Transverse colon (tissue), 4 donors: ENCODE measurements at regions not wholly inside any gene's neighbourhood (a gene's known extent, or its start where the extent isn't known, plus 50 kb on each side); places are given as distances from the start of the nearest gene placed in this dataset.

ENCODE experiments used
- CTCF ChIP-seq, 5 experiments: fragments of 200-600 bp in 3 of 5; fragments of 450-650 bp in 2 of 5; sonication (generic) in 3 of 5; IDR thresholded peaks; 1 replicate in 2 of 5; 2 replicates in 3 of 5; pipeline ENCODE4 v1.5.1; 2016 to 2017; ENCODE audit warnings: antibody characterized with exemption in 5 of 5, inconsistent platforms in 3 of 5, mild to moderate bottlenecking in 2 of 5, moderate library complexity in 1 of 5
- EP300 ChIP-seq: sonication (generic); formaldehyde crosslinking; IDR thresholded peaks from one replicate; pipeline ENCODE4 v1.6.1; 2017; ENCODE audit warnings: antibody characterized with exemption, low read depth
- POLR2A ChIP-seq: fragments of 450-650 bp; IDR thresholded peaks from one replicate; pipeline ENCODE4 v1.6.1; 2016; ENCODE audit warnings: antibody characterized with exemption, mild to moderate bottlenecking, moderate library complexity
- POLR2AphosphoS5 ChIP-seq, 3 donors: sonication (generic); formaldehyde crosslinking; IDR thresholded peaks; one replicate each; pipeline ENCODE4 v1.6.1; 2016; ENCODE audit warnings: antibody characterized with exemption in 3 of 3

- TF ChIP-seq CTCF (IDR thresholded peaks at IDR 0.05) (no peak), POLR2A (no peak), EP300 (no peak), POLR2AphosphoS5 (IDR thresholded peaks at IDR 0.05) (no peak)
Measured at GRCh38 chr1:207218512-207219362, 102.7 kb upstream of the CD55 start.
